ENCODE measurements at regions not wholly inside any gene's neighbourhood (a gene's known extent, or its start where the extent isn't known, plus 50 kb on each side); places are given as distances from the start of the nearest gene placed in this dataset.

DNA sequence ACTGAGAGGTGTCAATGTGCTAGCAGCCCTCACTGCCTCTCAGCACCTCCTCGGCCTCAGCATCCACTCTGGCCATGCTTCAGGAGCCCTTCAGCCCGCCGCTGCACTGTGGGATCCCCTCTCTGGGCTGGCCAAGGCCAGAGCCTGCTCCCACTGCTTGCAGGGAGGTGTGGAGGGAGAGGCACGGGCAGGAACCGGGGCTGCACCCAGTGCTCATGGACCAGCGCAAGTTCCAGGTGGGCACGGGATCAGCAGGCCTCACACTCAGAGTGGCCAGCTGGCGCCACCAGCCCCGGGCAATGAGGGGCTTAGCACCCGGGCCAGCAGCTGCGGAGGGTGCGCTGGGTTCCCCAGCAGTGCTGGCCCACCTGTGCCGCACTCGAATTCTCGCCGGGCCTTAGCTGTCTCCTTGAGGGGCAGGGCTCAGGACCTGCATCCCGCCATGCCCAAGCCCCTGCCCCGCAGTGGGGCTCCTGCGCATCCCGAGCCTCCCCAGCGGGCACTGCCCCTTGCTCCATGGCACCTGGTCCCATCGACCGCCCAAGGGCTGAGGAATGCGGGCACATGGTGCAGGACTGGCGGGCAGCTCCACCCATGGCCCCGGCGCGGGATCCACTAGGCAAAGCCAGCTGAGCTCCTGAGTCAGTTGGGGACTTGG, 80.4 kb upstream of the MANEA start:
- H4K20me1 ChIP-seq (replicated peaks; ENCODE audit: control insufficient read depth, extremely low read depth, insufficient read depth, low read length) = no peaks in the 10 kb centered on the region
- no peak for DNase-seq (ENCODE audit: low read depth, low spot score)
- no peak overlapping the region for H3K27ac ChIP-seq (ENCODE audit: insufficient read depth, low read depth, low read length)
- H3K9me1 ChIP-seq (replicated peaks; ENCODE audit: control insufficient read depth, extremely low read depth, insufficient read depth, low read length) = no peaks in the 10 kb centered on the region
- BruUV-seq (replicated peaks) = no TSS peak
- H3K36me3 ChIP-seq (ENCODE audit: control insufficient read depth in 2 of 2, extremely low read depth in 1 of 2, insufficient read depth in 2 of 2, low read length in 2 of 2) = no peaks in the 10 kb centered on the region
- intact Hi-C loops (cut with micrococcal nuclease) (no loop called here), dilution Hi-C loops (cut with MboI; ENCODE audit: extremely low pct_ligation_motif_present, low sequenced_read_pairs) (no loop called here)
- H3K4me2 ChIP-seq (ENCODE audit: insufficient read depth, low read length) = no peak overlapping the region
- CTCF ChIA-PET = no interaction called here
- H2AFZ ChIP-seq (ENCODE audit: low read depth, low read length) = no peak overlapping the region
- FAIRE-seq = no peak
- no peaks in the 10 kb centered on the region for H3K79me2 ChIP-seq (ENCODE audit: control insufficient read depth, insufficient read depth, low read length)
- POLR2A ChIA-PET = no interaction called here
- H3K9ac ChIP-seq (replicated peaks; ENCODE audit: extremely low read depth, insufficient read depth, low read length) = no peak overlapping the region
- no peak overlapping the region for H3K4me3 ChIP-seq (replicated peaks in 1 of 3; ENCODE audit: insufficient read depth in 1 of 3, low read depth in 1 of 3, low read length in 3 of 3)
- H3K27me3 ChIP-seq (ENCODE audit: control insufficient read depth in 2 of 2, insufficient read depth in 2 of 2, low read length in 2 of 2) = no peaks in the 10 kb centered on the region
- no peaks in the 10 kb centered on the region for H3K4me1 ChIP-seq (ENCODE audit: control insufficient read depth, extremely low read depth, insufficient read depth, low read length)
- H3K9me3 ChIP-seq (replicated peaks; ENCODE audit: control insufficient read depth, insufficient read depth, low read length) = no peaks in the 10 kb centered on the region
- no peak for TF ChIP-seq POLR2A (IDR thresholded peaks at IDR 0.05; ENCODE audit: low read depth, low read length)
- TF ChIP-seq, protein P1, sequence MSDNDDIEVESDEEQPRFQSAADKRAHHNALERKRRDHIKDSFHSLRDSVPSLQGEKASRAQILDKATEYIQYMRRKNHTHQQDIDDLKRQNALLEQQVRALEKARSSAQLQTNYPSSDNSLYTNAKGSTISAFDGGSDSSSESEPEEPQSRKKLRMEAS (IDR thresholded peaks at IDR 0.05; ENCODE audit: insufficient read depth, insufficient read length) = no peak
- no peak for TF ChIP-seq GATA2 (IDR thresholded peaks at IDR 0.05; ENCODE audit: insufficient read depth, insufficient read length, low read depth, low read length)
- no peak for TF ChIP-seq FOS (IDR thresholded peaks at IDR 0.05; ENCODE audit: borderline replicate concordance, insufficient read depth, low read length)
- TF ChIP-seq EZH2 (IDR thresholded peaks at IDR 0.05; ENCODE audit: borderline replicate concordance, low read depth, low read length, severe bottlenecking) = no peak
- TF ChIP-seq, protein P2, sequence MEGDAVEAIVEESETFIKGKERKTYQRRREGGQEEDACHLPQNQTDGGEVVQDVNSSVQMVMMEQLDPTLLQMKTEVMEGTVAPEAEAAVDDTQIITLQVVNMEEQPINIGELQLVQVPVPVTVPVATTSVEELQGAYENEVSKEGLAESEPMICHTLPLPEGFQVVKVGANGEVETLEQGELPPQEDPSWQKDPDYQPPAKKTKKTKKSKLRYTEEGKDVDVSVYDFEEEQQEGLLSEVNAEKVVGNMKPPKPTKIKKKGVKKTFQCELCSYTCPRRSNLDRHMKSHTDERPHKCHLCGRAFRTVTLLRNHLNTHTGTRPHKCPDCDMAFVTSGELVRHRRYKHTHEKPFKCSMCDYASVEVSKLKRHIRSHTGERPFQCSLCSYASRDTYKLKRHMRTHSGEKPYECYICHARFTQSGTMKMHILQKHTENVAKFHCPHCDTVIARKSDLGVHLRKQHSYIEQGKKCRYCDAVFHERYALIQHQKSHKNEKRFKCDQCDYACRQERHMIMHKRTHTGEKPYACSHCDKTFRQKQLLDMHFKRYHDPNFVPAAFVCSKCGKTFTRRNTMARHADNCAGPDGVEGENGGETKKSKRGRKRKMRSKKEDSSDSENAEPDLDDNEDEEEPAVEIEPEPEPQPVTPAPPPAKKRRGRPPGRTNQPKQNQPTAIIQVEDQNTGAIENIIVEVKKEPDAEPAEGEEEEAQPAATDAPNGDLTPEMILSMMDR (IDR thresholded peaks at IDR 0.05; ENCODE audit: extremely low read depth in 1 of 2, insufficient read depth in 1 of 2, low read depth in 1 of 2, low read length in 2 of 2) = no peak
- no peak for TF ChIP-seq MYC (IDR thresholded peaks at IDR 0.05; ENCODE audit: low read depth, low read length)
- no peak for TF ChIP-seq JUN (IDR thresholded peaks at IDR 0.05; ENCODE audit: borderline replicate concordance, insufficient read depth, insufficient read length, low read depth)
- no peak for TF ChIP-seq POLR2AphosphoS5 (IDR thresholded peaks at IDR 0.05; ENCODE audit: insufficient read depth, low read depth, low read length)

Measured in endothelial cell of umbilical vein (primary cell).